T follicular helper cell (primary cell): ENCODE measurements at regions not wholly inside any gene's neighbourhood (a gene's known extent, or its start where the extent isn't known, plus 50 kb on each side); places are given as distances from the start of the nearest gene placed in this dataset.
"Not testable (repeated sequence)": the region's sequence is repeated elsewhere in the genome, so short reads cannot be mapped to it uniquely, and the experiment has no call there.

ENCODE experiments used
- DNase-seq: peaks from one replicate; pipeline ENCODE4 v3.0.0-alpha.2; 2020; ENCODE audit warnings: low read depth

DNA sequence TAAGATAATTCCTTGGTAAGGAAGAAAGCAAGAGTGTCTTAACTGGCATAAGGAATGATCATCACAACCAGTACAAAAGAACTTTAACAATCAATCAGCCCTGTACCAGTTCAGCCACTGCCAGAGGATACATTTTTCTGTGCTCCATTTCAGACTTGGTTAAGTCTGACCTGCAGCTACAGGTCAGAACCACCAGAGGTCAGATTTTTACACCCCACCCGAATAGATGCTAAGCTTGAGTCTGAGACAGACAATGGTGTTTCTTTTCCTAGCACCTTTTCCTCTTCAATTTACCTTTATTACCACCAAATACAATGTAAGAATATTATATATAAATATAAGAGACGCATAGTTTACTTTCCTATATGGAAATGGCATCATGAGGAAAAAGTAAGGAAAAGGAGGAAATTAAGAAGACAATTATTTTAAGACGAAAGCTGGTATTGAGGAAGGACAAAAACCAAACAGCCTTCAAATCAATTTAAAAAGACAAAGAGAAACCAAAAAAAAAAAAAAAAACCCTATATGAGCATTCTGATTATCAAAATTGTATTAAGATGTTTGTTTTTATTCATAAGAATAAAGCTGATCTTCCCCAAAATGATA, 215.3 kb upstream of the TTC29 start:
- DNase-seq = no peak

DNA sequence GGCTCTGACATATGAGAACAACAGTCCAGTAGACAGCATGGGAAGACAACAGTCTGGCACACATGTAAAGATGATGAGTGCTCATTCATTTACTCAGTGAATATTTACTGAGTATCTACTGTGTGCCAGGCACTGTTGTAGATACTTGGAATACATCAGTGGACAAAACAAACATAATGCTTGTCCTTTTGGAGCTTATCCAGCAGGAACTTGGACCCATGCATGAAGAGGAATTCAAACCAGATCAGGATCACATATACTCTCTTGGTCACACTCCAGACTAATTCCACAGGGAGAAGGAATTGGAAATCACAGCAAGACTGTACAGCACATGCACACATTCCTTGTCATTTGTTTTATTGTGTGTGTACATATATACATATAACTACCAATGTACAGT, 217.6 kb upstream of the TTC29 start:
- DNase-seq = no peak

DNA sequence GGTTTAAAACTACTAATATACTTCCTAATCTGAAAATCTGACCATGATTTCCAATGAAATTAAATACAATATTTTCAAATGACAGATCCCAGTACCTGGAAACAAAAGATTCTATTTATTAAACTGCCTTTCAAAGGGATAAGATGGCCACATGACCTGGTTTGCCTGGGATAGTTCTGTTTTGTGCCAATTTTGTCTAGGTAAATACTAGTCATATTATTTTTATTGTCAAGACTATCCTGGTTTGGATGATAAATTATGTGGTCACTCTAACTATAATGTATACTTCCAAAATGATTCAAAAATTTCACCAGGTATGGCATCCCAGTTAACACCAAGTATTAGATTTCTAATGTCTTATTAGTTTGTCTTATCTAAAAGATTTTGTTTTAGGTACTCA, 222.5 kb upstream of the TTC29 start:
- not testable (repeated sequence) for DNase-seq

DNA sequence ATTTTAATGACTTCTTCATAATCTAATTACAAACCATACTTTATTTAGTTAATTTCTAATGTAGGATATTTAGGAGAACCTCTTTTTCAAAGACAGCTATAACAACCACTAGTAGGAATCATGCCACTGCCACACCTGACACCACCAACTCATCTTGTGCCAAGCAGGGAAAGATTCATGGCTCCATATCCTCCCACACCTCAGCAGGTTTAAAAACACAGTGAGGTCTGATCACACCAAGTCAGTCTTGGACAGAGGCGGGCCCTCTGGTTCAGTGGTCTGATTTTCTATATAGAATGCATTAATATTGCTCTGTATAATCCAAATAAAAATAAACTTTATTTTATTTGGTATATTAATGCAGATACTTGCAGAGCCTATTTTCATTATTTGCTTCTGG, 227.7 kb upstream of the TTC29 start:
- DNase-seq = no peak

DNA sequence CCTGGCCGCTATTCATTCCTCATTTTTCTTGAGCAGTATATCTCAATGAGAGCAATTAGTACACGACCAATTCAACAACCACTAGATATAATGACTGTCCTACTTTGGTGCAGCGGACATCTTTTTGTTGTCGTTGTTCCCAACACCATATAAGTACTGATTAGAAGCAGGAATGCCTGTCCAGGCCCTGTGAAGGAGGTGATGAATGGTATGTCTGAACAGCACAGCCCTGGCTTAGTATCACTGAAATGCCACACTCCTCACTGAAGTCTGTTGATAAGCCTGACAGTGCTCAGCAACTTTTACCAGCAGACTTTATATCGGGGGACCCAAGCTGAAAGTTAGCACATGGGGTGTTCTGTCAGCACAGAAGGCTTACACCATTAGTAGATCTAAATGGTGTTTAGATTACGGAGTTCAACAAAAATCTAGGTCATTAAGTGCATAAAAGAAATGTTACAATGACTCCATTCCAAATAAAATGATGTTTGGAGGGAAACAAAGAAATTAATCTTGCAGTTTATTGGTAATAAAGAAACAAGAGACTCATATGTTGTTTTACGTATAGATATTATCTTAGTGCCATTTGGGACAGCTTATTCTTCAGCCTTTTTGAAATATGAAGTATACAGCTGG, 228.3 kb upstream of the TTC29 start:
- no peak for DNase-seq

DNA sequence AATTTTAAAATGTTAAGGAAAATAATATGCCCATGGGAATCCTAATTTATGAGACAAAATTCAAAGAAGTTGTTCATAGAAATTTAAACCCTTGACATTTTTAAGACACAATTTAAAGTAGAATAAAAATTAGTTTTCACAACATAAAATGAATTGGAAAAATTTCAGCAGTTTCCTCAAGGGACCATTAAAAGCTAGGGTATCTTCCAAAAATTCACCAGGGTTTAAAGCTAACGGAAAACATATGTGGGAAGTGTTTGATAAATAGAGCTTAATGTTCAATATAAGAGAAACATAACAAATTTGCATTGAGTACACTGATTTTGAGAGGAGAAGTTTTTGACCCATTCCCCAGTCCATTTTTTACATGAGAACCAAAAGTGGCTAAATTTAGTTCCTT, 228.9 kb upstream of the TTC29 start:
- DNase-seq = no peak

DNA sequence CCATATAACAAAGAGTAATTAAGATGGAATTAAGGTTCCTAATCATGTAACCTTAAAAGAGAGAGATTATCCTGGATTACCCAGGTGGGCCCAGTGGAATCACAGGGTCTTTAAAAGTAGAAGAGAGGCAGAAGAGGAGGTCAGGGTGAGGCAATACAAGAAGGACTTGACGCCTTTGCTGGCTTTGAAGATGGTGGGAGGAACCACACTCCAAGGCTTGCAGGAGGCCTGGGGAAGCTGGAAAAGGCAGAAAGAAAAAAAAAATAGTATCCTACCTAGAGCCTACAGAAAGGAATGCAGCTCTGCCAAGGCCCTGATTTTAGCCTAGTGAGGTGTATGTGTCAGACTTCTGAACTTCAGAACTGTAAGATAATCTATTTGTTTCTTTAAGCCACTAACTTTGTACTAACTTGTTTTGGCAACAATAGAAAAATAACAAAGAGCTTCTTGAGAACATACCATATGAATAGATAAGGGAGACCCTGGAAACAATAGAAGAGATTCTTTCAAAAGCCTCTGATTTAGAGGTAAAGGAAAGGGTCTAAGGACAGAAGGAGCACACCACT, 229.9 kb upstream of the TTC29 start:
- no peak for DNase-seq

DNA sequence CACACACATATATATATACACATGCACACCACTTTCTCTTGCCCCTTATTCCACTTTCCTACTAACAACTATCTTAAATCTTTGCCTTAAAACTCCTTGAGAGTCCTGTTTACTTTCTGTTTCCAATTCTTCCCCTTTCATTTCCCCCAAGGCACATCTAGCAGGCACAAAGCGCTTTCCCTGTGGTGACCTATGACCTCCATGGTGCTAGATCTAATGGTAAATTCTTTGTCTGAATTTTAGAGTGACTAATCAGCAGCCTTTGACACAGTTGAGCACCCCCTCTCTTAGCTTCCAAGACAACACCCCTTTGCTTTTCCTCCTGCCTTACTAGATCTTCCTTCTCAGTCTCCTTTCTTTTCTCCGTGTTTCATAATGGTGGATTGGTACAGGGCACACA, 236.4 kb upstream of the TTC29 start:
- DNase-seq = no peak

DNA sequence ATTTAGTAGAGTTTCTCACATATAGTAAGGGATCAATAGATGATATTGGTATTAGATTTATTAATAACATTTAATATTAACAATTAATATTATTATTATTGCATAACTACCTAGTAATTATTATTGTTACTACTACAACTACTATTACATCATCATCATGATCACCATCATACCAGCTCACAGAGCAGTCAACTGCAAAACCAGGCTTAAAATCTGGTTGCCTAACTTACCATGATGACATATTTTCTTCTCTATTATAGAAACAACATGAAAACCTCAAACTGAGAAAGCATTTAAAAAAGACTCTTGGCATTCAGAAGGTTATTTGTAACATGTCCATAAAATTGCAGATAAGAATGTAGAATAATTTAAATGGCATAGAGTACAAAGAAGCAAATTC, 247.0 kb upstream of the TTC29 start:
- no peak for DNase-seq

DNA sequence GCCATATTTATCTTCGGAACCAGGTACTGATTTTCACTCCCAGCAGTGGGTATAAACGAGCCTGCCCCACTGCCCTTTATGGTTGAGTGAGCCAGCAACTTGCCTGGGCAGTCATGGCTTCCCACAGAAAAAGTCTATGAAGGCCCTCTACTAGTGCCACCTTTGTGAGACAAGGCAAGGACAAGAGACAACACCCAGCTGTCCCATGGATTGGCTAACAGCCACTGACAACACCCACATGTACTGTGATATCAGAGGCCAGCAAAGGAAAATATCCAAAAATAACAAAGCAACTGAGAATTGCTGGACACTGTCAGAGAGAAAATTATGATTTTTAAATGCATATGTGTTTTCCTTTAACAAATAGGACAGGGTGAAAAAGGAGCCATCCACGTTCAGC, 248.4 kb upstream of the TTC29 start:
- no peak for DNase-seq

DNA sequence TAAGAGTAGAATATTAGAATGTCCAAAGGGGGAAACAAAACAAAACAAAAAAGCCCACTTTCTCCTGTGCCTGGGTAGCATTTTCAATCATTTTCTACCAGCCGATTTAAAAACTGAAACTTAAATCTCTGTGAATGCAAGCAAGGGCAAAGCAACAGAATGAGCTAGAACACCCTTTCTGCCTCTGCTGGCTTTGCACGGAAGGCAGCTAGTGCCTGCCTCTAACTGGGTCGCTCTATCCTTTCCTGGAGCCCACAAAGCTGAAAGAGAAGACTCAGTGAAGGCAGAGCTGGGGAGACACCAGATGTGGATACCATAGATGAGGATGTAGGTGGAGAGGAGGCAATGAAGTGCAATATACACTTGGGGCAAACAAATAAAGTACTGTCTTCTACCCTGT, 248.9 kb upstream of the TTC29 start:
- no peak for DNase-seq

DNA sequence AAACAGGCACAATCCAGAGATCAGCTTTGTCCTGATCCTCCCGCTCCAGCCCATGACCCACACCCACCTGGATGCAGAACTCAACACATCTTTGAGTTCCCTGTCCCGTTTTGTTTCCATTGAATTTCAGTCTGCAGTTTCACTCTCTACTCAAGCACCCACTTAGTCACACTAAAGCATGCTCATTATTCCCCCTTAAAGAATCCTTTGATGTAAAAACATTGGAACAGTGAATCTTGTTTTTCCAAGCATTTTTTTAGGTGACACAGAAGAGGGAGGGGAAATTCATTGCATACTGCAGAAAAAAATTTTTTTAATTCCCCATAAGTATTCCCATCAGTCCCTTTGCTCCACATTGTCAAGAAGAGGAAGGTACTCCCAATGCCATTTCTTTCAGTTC, 249.7 kb upstream of the TTC29 start:
- no peak for DNase-seq

DNA sequence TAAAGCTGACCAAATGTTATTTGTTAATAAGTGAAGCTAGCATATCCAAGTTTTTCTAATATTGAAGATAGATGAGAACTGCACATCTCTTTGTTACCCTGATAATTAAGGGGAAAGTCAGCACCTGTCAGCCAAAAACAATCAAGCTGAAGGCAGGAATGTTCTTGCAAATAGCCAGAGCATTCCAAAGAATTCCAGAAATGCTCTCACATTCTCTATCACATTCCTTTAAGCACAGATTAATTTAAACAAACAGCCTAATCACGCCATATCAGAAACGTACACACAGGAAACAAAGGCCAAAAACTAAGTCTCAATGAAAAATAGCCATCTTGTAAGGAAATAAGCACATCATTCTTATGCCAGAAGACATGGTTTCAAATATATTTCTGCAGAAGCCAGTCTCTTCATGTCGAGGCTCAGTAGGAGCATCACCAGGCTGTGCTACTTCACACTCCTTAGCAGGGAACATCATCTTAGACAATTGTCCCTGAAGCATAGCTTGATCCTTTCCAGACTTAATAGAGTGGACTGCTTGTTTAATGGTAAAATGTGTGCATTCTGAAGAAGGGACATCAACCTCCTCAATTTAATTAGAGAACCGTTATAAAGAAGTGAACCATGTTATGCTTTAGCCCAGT, 252.9 kb upstream of the TTC29 start:
- no peak for DNase-seq

DNA sequence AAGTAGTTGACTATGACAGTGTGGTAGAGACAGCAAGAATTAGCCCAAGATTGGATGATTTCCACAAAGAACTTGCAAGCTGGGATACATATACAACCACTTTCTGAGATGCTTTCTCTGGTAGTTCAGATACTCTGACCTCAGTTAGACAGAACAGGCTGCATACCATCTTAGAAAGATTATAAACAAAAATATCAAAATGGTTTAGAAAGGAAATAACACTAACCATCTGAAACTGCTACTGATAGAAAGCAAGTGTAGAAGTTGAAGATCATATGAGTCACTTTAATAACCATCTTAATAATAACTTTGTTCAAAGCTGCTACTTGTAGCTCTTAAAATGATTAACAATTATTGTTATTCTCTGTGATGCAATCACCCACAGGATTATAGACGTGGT, 255.4 kb upstream of the TTC29 start:
- no peak for DNase-seq

DNA sequence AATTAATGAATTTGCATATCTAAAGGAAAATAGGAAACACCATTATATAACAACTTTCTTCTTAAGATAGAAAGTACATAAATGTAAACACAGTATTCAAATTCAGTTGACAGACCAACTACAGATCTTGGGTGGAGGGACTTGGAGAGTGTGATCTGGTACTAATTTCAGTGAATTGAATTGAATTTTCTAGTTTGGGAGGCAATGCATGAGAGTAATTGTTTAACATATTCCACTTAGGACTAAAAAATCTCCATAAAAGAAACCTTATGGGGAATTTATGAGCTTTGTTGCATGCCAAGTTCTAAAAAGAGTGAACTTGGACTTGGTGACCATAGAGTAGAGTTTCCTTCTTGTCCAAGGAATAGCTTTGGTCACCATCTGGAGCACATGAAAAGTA, 261.1 kb upstream of the TTC29 start:
- no peak for DNase-seq

DNA sequence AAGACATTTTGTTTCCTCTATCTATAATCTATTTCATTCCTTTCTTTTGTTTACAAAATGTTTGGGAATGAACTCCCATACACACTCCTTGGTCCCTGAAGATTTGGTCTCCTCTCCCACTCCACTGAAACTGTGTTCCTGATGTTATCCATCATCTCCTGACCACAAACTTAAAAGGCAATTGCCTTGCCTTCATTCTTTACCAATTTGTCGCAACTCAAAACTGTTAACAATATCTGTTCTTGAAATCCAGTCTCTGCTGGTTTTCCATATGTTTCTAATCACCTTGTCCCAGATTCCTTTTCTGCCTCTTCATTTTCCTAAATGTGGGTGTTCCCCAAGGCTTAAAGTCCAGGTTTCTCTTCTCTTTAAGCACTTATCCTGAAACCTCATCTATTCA, 262.2 kb upstream of the TTC29 start:
- DNase-seq = no peak

DNA sequence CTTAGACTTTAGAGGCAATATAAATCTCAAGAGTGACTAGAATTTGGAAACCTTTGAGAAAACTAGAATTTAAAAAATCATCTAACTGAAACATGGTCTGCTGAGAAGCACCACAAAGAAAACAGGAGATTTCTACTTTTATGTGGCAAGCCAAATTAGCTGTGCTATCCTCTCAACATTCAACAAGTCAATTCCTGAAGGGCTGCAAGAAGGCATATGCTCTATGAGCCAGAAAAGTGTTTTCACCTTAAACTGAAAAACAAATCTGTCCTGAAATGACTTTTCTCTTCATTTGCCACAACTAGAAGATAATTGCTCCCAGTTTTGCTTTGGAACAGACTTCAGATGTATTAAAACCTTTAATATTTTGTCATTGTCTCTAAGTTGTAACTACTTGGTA, 263.2 kb upstream of the EDNRA start:
- no peak for DNase-seq

DNA sequence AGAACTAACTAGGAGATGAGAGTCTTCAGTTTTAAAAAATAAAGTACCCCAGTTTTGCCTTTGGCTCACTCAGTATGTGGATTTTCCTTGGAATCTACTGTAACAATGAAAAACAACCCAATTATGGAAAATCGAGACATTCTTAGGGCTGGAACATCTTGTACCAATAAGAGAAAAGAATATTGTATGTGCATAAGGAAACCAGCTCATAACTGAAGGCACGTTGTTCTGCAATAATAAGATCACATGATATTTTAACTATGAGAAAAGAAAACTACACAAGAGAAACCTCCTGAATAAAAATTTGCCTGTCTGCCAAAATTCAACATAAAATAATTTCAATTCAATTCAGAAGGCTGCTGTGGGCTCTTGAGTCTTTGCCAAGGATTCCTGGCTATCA, 261.8 kb upstream of the EDNRA start:
- DNase-seq = no peak

DNA sequence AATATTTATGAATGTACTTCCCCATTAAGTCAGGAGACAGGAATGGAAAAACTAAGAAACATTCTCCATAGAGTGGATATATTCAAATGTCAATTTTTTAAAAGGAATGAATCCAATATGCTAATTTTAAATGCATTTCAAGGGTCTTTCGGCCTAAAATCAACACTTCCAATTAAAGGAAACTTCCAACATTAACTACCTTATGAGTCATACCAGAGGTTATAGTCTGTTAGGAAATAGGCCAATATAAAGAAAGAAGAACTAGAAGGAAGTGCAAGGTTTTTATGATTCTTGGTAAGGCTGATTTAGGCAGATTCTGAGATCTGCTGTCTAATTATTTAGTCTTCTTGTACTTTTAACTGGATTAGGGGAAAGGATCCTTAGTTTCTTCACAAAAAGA, 260.1 kb upstream of the EDNRA start:
- DNase-seq = no peak

DNA sequence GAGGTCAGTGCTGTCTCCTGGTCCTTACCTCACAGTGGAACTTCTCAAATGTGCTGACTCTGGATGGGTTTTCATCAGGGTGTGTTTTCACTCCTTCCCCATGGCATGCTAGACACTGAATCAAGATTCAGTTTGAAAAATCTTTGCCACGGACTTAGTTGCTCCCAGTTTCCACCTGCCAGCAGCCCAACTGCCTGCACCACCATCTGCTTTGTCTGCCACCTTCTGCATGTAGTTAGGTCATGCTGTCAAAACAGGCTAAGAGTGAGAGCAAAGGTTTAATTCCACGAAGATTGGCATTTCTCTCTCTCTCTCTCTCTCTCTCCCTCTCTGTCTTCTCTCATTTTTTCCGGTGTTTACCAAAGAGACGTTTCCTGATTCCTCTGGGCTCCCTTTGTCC, 258.0 kb upstream of the EDNRA start:
- no peak for DNase-seq

DNA sequence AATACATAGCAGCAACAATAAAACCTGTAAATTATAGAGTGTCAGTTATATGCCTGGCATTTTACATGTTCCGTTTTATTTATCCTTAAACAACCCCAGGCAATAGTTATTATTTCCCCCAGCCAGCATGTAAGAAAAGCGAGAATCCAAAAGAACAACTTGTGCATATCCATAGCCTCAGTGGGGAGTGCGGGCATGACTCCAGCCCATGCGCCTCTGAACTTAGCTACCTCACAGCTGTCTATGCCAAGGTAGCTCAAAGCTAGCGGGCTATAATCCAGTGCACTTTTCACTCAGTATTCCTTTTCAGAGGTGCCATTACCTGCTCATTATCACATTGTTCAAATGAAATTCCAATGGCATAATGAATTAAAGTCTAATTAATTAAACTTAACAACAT, 257.3 kb upstream of the EDNRA start:
- no peak for DNase-seq

DNA sequence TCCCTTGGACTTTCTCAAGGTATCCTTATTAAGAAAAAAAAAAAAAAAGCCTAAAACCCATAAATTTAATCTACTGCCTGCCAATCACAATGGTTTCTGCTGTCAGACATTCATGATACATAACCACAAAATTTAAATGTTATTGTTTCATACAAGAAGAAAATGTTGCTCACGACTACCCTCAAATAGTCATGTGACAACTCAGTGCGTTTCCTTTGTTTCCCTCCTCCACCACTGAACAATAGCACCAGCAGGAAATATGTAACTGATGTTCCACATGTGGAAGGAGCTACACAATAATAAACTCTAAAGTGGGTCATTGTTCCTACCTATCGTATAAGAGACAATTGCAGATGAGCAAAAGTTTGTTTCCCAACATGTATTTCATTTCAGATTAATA, 244.1 kb upstream of the EDNRA start:
- DNase-seq = no peak

DNA sequence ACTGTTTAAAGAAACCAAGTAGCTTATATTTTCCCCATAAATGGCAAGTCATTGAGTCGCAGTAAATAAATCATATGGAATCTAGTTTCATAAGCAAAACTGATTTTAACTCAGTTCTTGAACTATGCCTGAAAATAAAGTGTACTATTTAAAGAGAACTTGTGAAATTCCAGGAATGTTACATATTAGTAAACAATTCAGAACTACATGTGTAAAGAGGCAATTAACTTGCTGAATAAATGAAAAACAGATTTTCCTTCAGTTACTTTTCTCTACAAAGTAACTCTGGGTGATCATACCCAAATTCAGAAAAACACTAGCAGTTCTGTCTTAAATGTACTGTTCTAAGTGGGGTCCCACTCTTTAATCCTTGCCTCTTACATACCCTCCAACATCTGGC, 236.1 kb upstream of the EDNRA start:
- DNase-seq = no peak

DNA sequence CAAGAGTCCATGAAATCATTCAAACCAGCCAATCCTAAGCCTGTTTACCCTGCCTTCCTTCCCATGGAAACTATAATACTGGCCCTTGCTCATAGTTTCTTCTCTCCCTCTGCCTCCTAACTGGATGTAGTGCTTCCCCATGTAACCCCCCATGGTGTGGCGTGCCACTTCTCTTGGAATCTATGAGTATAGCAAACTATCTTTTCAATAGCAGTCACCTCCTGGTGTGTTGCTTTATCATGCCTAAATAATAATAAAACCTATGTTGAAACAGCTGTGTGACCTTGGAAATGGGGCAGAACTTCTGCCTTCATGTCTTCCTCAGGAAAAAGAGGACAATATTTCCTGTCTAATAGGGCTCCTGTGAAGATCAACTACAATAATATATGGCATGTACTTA, 234.8 kb upstream of the EDNRA start:
- DNase-seq = no peak
